GM21529 (cell line): ENCODE measurements at regions not wholly inside any gene's neighbourhood (a gene's known extent, or its start where the extent isn't known, plus 50 kb on each side); places are given as distances from the start of the nearest gene placed in this dataset.
A peak's percentile ranks its signal among the peaks of the same experiment; 100 is the strongest.

Experiments
- ATAC-seq: cut with Tn5 transposase; IDR thresholded peaks from one replicate; pipeline ENCODE4 v1.9.1; 2021; ENCODE audit not compliant: unreplicated experiment

GRCh38 chr2:122100346-122100745 lies 344.9 kb downstream of the TSN start:
- ATAC-seq = no peak

GRCh38 chr2:122100756-122101155 lies 345.3 kb downstream of the TSN start:
- no peak for ATAC-seq

DNA sequence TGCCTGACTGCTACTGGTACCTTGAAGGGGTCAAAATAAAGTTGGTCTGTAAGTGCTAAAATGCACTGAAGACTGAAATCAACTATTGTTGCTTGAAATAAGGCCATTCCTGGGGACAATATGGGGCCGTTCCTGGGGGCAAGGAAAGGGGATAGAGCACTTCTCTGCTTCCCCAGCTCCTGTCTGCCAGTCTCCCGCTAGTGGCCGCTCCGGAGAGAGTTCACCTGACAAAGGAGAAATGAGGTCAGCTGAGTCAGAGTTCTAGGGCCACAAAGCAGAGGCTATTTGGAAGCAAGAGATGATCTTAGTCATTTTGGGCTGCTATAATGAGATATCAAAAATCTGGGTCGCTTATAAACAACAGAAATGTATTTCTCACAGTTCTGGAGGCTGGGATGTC lies 345.9 kb downstream of the TSN start:
- no peak for ATAC-seq

- ATAC-seq = no peak
Observed at GRCh38 chr2:122105171-122105876, 349.9 kb downstream of the TSN start.

DNA sequence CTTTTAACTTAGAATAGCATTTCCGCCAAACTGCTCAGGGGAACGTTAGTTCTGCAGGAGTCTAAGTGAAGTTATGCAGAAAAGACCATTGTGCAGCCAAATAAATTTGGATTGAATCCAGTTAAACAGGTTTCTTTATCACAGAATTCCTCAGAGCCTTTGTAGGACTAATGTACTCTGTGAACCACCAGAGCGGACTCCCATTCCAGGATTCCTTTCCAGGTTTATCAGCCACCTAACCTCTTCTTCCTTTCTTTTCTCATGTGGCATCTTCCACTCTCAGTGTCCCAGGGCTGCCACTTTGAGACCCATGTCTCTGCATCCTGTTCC lies 350.4 kb downstream of the TSN start:
- ATAC-seq = no peak

- no peak for ATAC-seq
Observed at GRCh38 chr2:122108186-122108585, 352.7 kb downstream of the TSN start.

DNA sequence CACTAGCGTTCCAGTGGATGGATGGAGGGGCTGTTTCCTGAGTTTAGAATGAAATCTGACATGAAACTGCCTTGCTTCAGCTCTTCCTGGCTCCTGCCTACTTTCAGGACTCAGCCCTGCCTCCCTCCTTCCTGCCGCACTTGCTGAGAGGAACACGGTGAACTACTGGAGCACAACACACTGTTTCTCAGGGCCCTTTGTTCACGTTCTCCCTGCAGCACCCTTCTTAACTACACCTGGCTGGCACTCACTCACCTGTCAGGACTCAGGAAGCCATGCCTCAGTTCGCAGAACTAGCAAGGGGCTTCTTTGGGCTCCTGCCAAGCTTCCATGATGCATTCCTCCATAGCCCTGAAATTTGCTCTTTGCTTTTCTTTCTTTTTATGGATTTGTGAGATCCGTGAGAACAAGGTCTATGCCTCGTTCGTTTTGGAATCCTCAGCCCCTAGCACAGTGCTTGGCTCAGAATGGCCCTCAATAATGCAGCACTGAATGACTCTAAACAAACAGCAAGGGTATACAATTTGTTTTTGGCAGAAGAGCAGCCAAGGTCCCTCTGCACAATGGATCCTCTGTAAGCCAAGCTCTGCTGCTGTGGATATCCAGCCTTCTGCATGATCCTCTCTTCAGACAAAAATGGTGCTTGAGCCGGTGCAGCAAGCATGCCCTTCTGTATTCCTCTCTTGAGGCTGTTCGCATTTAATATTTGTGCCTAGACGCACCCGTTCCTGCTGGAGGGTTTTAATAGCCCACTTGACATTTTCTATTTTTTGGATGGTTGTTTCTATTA lies 357.0 kb downstream of the TSN start:
- no peak for ATAC-seq

DNA sequence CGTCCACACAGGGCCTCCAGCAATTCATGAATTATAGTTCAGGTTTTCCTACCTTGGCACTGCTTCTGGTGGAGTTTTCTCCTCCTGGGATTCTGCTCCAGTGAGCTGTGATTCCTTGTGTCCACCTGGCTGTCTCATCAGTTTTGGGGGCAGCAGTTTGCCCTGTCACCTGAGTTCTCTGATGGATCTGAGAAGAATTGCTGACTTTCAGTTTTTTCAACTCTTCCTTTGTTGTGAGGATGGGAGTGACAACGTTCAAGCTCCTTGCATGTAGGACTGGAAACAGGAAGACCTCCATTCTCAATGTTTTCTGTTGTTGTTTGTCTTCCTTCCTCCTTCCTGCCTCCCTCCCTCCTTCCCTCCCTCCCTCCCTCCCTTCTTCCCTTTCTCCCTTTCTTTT lies 359.0 kb downstream of the TSN start:
- no peak for ATAC-seq

- ATAC-seq = no peak
Observed at GRCh38 chr2:122117371-122117770, 361.9 kb downstream of the TSN start.

- ATAC-seq = no peak
Observed at GRCh38 chr2:122129399-122129798, 373.9 kb downstream of the TSN start.

- ATAC-seq = no peak
Observed at GRCh38 chr2:122132147-122132691, 376.8 kb downstream of the TSN start.

DNA sequence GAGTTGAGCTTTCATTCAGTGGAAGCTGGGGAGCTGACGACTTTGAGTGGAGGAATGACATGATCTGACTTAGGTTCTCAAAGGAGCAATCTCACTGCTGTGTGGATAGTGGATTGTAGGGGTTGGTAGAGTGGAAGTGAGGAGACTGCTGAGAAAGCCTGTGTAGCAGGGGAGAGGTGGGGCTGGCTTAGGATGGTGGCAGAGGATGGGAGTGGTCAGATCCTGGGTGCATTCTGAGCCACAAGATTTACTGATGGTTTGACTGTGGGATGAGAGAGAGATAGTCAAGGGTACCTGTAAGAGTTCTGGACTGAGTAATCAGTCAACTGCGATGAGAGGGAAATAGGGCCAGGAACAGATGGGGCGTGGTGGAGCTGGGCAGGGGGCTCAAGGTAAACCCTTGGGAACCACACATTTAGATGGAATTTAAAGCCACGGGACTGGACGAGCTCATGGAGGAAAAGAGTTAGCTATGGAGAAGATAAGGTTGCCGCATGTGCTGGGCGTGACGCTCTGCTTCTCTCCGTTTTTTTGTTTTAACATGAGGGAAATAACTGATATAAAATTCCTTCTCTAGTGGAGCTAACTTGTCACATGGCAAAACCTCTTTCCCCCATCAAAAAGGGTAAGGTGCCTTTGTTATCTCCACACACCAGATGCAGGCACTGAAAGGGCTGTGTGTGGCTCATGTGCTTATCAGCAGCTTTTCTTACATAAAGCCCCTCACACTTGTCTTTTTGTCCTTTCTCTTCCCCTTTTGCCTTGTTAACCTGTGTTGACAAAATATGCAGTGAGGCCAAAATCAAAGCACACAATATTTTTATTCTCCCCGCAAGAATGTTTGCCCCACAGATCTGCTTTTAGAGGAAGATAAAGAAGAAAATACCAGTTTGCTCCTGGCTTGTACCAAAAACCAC lies 379.8 kb downstream of the TSN start:
- ATAC-seq = no peak

GRCh38 chr2:122136056-122136455 lies 380.6 kb downstream of the TSN start:
- peak; percentile 58 for ATAC-seq

GRCh38 chr2:122138561-122138960 lies 383.1 kb downstream of the TSN start:
- no peak for ATAC-seq

DNA sequence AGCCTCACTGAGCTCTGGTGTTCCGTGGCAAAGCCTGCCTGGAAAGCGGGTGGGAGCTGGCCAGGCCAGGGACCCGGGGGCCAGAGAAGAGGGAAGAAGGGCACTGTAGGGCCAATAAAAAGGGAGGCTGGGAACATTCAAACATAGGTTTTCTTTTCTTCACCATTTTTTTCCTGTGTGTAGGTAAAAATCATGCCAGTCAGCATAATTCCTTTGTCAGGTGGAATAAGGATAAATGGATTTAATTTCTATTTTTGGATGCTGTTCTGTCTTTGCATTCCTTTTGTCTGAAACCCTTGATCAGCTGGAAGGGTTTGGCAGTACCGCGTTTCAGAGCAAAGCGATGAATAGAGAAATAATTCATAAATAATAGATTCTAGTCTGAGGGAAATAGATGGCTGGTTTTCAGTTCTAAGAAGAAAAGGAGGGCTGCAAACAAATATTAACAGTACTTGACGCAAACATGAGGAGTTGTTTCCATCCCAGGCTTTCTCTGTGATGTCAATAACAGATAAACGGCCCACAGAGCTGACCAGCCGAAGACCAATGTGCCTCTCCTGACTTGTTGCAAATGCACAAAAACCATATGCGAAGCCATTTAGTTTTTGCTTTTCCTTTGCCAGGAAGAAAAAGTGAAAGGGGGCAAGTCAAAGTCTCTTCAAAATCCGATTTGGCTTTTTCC lies 384.4 kb downstream of the TSN start:
- ATAC-seq = no peak

GRCh38 chr2:122144884-122145283 lies 389.4 kb downstream of the TSN start:
- ATAC-seq = no peak

- ATAC-seq = no peak
Observed at GRCh38 chr2:122145856-122146255, 390.4 kb downstream of the TSN start.

DNA sequence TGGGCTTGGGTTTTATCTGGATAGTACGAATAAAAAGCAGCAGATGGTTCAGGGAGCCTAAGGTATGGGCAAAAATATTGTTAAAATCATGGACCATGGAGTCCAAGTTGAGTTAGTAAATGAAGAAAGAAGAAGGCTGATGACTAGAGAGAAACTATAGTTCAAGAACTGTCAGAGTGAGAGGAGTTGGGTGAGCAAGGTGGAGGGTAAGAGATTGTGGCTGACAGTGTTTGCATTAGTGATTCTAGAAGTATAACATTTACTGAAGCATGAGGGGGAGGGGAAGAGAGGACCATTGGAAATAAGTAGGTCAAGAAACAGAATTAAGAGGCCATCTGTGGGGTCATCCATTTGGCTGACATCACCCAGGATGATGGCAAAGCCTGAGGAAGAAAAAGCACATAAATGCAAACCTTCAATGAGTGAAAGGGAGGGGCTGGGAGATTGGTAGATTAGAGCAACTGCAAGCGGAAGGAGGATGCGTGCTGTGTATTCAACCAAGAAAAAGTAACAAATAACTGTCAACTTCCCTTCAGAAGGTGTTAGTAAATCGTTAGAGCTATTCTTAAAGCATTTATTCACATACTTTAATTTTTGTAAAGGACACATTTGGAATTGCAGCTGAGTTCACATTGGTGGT lies 392.8 kb downstream of the TSN start:
- no peak for ATAC-seq

GRCh38 chr2:122150524-122151280 lies 395.3 kb downstream of the TSN start:
- no peak for ATAC-seq

DNA sequence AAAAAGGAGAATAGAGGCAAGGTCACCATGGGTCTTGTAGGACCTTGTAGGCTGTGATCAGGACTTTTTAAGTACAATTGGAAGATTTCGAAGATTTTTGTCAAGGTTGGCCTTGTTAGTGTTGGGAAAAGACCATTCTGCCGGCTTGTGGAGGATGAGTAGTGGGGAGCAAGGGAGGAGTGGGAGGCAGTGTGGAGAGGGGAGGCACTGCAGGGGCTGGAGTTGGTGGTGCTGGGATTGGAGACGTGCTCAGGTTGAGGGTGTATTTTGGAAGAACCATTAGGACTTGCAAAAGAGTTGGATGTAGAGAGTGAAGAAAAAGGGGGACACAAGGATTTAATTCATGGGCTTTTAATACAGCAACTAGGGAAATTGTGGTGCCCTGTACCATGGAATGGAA lies 397.1 kb downstream of the TSN start:
- no peak for ATAC-seq
